ENCODE measurements at regions not wholly inside any gene's neighbourhood (a gene's known extent, or its start where the extent isn't known, plus 50 kb on each side); places are given as distances from the start of the nearest gene placed in this dataset.

GRCh38 chr6:99036672-99037071, 88.9 kb upstream of the FBXL4 start:
- Histone ChIP-seq H3K27ac (ENCODE audit: low read depth, low read length, poor library complexity, severe bottlenecking) (no peak overlapping the region), H3K4me3 (ENCODE audit: low read depth, low read length, poor library complexity, severe bottlenecking) (no peak overlapping the region), H3K4me1 (ENCODE audit: insufficient read depth, low read length, poor library complexity, severe bottlenecking) (no peaks in the 10 kb centered on the region), H3K27me3 (replicated peaks; ENCODE audit: insufficient read depth, low read depth, low read length, poor library complexity) (peaks cover 3% of the 10 kb centered on the region), H3K9me3 (ENCODE audit: low read depth, low read length, poor library complexity, severe bottlenecking) (no peaks in the 10 kb centered on the region), H3K36me3 (ENCODE audit: insufficient read depth, low read length, poor library complexity, severe bottlenecking) (no peaks in the 10 kb centered on the region)
- TF ChIP-seq CTCF (conservative IDR thresholded peaks at IDR 0.05; ENCODE audit: low read depth, low read length): no peak
- TF ChIP-seq EZH2 (IDR thresholded peaks at IDR 0.05; ENCODE audit: borderline replicate concordance, low read depth, low read length, poor library complexity, severe bottlenecking): no peak
- no peak for DNase-seq (ENCODE audit: low spot score)
- intact Hi-C loops (cut with micrococcal nuclease; ENCODE audit: unreplicated experiment): no loop called here
- ChIA-PET POLR2A (ENCODE audit: low non-redundant PET) (no interaction called here), CTCF (no interaction called here)
- no TSS peak for BruUV-seq (replicated peaks)

GRCh38 chr6:99032396-99032795, 84.7 kb upstream of the FBXL4 start:
- Histone ChIP-seq H3K9me3 (ENCODE audit: low read depth, low read length, poor library complexity, severe bottlenecking) (no peaks in the 10 kb centered on the region), H3K36me3 (ENCODE audit: insufficient read depth, low read length, poor library complexity, severe bottlenecking) (no peaks in the 10 kb centered on the region), H3K4me3 (ENCODE audit: low read depth, low read length, poor library complexity, severe bottlenecking) (no peak overlapping the region), H3K4me1 (ENCODE audit: insufficient read depth, low read length, poor library complexity, severe bottlenecking) (no peaks in the 10 kb centered on the region), H3K27me3 (replicated peaks; ENCODE audit: insufficient read depth, low read depth, low read length, poor library complexity) (no peaks in the 10 kb centered on the region), H3K27ac (ENCODE audit: low read depth, low read length, poor library complexity, severe bottlenecking) (no peak overlapping the region)
- CTCF ChIA-PET: no interaction called here
- intact Hi-C loops (cut with micrococcal nuclease; ENCODE audit: unreplicated experiment): no loop called here
- DNase-seq (ENCODE audit: low spot score): no peak
- POLR2A ChIA-PET (ENCODE audit: low non-redundant PET): no interaction called here
- BruUV-seq (replicated peaks): no TSS peak
- TF ChIP-seq CTCF (conservative IDR thresholded peaks at IDR 0.05; ENCODE audit: low read depth, low read length) (no peak), EZH2 (IDR thresholded peaks at IDR 0.05; ENCODE audit: borderline replicate concordance, low read depth, low read length, poor library complexity, severe bottlenecking) (no peak)

- TF ChIP-seq EZH2 (IDR thresholded peaks at IDR 0.05; ENCODE audit: borderline replicate concordance, low read depth, low read length, poor library complexity, severe bottlenecking) (no peak), CTCF (conservative IDR thresholded peaks at IDR 0.05; ENCODE audit: low read depth, low read length) (no peak)
- CTCF ChIA-PET: no interaction called here
- no TSS peak for BruUV-seq (replicated peaks)
- Histone ChIP-seq H3K4me3 (ENCODE audit: low read depth, low read length, poor library complexity, severe bottlenecking) (no peak overlapping the region), H3K27me3 (replicated peaks; ENCODE audit: insufficient read depth, low read depth, low read length, poor library complexity) (no peaks in the 10 kb centered on the region), H3K27ac (ENCODE audit: low read depth, low read length, poor library complexity, severe bottlenecking) (no peak overlapping the region), H3K36me3 (ENCODE audit: insufficient read depth, low read length, poor library complexity, severe bottlenecking) (no peaks in the 10 kb centered on the region), H3K9me3 (ENCODE audit: low read depth, low read length, poor library complexity, severe bottlenecking) (no peaks in the 10 kb centered on the region), H3K4me1 (ENCODE audit: insufficient read depth, low read length, poor library complexity, severe bottlenecking) (no peaks in the 10 kb centered on the region)
- POLR2A ChIA-PET (ENCODE audit: low non-redundant PET): no interaction called here
- intact Hi-C loops (cut with micrococcal nuclease; ENCODE audit: unreplicated experiment): no loop called here
- DNase-seq (ENCODE audit: low spot score): no peak
Measured at GRCh38 chr6:99031957-99032356, 84.2 kb upstream of the FBXL4 start.

All from A673 (cell line).